GM21526 (cell line): ENCODE measurements at regions not wholly inside any gene's neighbourhood (a gene's known extent, or its start where the extent isn't known, plus 50 kb on each side); places are given as distances from the start of the nearest gene placed in this dataset.

Experiments used
- ATAC-seq: cut with Tn5 transposase; IDR thresholded peaks from one replicate; pipeline ENCODE4 v1.9.1; 2021; ENCODE audit warnings: moderate library complexity; ENCODE audit not compliant: unreplicated experiment, low FRiP score

DNA sequence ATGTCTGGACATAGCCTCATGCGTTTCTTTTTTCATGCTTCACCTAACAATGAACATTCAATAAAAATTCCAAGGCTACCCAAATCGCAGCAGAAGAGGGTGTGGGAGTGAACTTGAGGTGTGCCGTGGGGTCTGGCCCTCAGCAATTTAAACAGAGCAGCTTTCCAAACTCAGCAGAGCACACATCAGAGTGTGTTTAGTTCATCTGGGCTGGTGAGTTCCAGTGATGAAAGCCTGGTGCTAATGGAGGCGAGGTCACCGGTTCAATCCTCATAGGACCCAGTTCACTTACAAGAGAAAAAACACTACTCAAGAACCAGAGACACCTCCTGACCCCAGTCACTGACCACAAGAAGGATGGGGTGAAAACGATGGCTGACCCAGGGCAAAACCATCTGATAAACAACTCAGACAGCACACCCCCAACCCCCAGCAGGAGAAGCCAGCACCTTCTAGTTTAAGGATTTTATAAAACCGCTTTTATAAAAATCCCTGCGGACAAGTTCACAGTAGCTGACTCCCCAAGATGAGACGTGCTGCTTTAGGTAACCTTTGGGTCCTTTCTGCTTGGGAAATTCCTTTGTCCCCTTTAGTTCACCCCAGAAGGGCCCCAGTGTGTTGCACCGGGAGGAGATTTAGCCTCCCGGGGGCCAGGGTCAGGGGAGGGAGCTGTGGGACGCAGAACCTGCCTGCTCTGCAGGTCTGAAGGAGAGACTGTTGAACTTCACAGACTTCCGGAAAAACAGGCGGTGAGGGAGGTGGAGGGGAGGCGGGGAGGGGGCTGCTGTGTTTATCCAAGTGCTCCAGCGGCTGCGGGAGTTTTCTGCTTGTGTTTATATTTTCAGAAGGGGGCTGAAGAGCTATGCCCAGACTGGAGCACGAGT, 152.7 kb upstream of the SOX11 start:
- no peak for ATAC-seq

DNA sequence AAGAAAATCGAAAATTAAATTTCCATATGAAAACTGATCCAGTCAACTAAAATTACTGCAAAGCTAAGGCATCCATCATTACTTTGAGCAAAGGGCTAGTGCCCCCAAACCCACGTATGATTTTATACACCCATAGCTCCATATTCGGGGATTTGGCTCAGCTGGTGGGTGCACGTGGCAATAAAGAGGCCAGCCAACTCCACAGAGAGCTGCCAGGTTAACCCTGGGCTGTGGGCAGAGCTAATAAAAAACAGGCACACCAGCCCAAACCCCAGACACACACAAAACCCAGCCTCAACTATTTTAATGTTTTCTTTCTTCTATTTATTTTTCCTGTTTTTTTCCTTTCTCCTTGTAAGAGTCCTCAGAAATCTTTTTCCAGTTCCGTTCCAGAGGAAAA, 151.3 kb upstream of the SOX11 start:
- ATAC-seq, result no peak

DNA sequence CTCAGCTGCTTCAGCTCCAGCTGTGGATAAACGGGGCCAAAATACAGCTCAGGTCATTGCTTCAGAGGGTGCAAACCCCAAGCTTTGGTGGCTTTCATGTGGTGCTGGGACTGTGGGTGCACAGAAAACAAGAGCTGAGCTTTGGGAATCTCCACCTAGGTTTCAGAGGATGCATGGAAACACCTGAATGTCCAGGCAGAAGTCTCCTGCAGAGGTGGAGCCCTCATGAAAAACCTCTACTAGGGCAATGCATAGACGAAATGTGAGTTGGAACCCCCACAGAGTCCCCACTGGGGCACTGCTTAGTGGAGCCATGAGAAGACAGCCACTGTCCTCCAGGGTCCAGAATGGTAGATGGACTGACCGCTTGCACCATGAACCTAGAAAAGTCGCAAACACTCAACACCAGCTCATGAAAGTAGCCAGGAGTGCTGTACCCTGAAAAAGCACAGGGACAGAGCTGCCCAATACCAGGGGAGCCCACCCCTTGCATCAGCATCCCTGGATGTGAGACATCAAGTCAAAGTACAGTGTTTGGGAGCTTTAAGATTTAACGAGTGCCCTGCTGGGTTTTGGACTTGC, 147.9 kb upstream of the SOX11 start:
- ATAC-seq, result no peak

DNA sequence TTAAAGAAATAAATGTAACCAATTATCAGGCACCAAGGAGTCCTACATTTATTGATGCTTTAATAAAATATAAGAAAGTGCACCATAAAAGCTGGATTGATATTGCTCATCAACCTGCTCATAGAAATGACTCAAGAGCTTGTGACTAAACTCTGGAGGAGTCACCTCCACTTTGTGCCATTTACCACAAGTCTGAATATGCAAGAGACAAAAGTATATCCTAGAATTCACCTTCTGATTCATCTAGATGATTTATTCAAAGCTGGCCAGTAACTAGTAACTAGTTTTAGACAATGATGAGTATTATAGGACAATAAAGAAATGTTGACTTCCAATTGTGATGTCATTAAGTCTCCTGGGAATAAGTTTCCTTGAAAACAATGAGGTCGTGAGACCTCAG, 146.0 kb upstream of the SOX11 start:
- no peak for ATAC-seq

DNA sequence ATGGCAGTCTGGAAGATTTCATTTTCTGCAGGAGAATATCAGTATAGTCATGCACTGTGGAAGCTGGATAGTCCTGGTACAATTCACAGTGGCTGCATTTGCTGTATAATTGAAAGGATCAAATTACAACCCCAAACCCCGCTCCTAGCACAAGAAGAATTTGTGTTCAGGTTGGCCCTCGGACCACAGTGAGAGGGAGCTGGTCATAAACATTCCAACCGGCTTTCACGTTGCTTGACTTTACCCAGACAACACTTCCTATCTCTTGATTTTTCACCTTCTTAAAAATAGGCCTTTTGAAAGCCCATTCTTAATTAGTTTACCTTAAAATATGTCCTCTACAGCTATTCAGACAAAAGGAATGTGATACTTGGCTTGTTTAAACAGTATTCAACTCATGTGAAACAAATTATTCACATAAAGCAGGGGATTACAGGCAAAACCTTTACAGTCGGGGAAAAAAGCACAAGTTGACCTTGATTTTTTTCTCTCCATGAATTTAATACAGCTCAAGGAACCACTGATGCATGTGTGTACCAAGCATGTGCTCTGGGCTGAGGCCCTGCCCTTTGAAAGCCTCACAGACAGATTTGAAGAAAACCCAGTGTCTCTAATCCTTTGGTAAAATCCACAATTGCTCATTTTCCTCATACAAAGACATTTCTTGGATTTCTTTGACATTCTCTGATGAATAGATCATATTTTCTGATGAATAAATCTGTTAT, 143.0 kb upstream of the SOX11 start:
- ATAC-seq, result no peak

DNA sequence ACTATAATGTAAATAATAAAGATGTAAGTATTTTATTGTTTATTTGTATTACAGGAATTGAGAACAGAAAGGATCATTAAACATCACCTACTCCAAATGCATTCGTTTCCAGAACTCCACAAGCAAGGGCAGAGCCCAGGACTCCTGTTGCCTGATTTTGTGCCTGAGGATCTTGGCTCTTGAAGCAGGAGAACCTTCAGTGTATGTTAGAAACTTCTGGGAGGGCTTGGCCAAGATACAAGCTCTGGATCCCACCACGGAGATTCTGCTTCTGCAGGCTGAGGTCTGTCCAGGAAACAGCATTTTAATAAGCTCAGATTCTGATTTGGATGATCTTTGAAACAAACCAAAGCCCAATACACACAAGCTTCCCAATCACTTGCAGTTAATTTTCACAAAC, 142.4 kb upstream of the SOX11 start:
- no peak for ATAC-seq

DNA sequence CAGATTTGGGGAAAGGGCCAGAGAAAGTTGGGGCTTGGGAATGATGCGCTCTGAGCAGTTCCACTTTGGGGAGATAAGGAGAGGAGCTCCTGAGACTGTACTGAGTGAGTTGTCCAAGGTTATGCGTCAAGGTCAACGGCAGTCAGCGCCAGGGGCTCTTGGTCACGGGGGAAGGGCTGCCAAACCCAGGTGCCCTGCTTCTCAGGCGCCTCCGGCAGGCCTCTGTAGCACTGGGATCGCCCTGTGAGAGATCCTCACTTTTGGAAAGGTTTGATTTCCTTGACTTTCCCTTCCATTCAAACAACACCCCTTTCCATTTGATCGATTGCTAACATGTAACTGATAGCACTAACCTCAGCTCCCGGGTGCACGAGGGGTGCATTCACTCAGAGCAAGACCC, 136.5 kb upstream of the SOX11 start:
- ATAC-seq, result no peak

DNA sequence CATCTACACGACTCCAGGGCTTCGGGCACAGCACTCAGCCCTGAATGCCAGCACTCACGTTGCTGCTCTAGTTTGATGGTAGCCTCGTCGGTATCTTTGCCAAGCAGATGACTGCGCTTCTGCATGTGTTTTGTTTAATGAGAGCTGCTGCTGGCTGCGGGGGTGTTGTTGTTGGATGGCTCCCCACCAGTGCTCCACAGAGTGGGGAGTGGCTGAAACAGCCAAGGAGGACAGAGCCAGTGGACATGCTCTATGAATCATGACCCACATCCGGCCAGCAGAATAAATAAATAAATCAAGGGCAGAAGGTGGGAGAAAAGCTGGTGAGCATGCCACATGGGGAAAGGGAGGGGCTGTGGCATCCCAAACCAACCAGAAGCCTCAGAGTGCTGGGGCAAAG, 131.2 kb upstream of the SOX11 start:
- ATAC-seq, result no peak

DNA sequence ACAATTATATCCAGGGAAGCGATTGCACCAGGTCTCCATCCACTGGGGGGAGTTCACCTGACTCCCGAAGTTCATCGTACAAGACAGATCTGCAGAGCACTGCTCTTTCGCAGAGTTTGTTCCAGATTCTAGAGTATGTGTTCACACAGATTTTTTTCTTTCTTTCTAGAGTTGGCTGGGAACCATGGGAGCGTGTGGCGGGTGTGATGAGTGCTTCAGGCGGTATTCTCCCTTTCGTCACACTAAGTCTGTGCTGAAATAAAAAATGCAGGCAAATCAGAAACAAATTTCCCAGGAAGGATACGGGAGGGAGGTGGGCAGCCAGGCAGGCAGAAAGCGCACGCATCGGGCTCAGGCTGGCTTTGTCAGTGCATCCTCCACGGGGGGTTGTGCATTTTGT, 129.8 kb upstream of the SOX11 start:
- no peak for ATAC-seq

DNA sequence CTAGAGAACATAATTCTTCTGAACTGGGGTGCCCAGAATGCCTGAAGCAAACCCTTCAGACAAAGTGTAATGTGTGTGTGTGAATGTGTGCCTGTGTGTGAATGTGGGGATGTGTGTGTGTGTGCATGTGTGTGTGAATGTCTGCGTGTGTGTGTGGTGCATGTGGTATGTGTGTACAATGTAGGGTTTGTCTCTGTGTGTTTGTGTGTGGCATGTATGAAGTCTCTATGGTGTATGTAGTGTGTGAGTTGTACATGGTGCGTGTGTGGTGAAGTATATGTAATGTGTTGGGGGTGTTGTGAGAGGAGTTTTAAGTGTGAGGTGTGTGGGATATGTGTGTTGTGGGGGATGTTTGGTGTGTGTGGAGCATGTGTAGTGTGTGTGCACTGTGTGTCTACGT, 129.3 kb upstream of the SOX11 start:
- no peak for ATAC-seq

DNA sequence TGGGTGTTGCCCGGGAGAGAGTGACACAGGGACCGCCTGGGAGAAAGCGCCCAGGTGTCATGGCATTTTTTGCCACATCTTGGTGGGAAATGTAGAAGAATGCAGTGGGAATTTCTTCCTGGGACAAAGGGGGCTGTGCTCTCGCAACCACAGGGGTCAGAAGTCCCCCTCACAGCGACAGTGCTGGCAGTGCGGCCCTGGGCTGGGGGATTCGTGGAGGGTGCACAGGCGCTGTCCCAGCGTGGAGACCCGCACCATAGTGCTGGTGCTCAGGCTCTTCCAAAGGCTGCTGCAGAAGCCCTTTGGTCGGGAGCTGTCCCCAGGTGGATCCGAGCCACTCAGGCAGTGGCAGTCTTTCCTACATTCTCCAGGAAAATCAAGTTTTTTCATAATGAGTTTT, 128.8 kb upstream of the SOX11 start:
- no peak for ATAC-seq

DNA sequence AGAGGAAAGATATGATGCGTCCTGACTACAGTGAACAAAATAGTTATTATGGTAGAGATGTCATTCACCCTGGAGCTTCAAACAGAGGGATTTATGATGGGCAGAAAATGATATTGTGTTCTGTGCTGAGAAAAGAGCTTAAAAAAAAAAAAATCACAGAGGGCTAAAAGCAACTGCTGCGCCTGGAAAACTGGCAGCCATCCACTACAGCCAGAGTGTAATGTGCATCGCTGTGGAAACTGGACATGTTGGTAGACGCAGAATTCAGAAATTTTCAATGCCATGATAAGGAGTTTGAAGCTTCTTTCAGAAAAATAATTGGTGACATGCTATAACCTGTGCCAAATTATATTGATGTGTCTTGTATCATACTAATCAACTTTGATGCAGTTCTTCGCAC, 122.9 kb upstream of the SOX11 start:
- no peak for ATAC-seq

DNA sequence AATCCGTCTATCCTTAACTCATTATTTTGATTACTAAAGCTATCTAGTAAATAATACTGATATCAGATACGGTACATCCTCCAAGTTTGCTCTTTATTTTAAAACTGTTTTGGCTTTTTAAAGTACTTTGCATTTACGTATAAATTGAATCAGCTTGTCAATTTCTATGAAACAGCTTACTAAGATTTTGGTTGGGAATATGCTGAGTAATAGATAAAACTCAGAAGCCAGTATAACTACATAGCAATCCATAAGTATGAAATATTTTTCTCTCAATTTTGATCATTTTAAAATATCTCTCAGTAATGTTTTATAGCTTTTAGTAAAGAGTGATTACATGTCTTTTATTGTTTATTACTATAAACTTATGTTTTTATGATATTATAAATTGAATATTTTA, 116.2 kb upstream of the SOX11 start:
- no peak for ATAC-seq

DNA sequence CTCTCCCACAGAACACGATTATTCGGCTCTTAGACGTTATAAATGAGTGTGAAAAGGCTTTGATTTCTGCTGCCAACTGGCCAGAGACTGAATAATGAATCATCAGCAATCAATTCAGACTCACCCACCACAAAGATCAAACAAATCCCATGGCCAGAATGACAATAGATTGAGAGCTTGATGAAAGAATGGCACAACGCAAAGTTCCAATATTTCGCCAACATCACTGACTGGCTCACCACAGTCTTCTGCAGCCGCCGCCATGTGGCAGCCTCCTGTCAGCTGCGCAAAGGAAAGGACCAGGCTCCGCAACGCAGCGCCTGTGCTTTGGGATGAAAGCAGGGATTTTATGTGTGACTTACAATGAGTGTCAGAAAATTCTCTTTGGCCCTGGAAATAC, 104.4 kb upstream of the SOX11 start:
- ATAC-seq, result no peak

DNA sequence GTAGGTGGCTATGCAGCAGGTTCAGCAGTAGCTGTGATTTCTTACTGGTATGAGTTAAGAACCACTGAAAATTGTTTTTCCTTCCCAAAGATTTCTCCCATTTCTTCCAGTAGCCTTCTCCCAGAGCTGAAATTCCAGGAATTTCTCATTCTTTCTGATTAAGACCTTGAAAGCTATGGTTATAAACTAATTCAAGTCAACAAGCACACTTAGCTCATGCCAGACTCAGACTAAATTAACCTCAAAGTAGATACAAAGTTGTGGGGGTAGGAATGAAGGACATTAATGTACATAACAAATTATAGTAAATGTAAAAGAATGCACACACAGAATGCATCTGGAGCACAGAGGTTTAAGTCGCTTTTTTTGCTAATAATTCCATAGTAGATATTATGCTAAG, 103.6 kb upstream of the SOX11 start:
- ATAC-seq, result no peak

DNA sequence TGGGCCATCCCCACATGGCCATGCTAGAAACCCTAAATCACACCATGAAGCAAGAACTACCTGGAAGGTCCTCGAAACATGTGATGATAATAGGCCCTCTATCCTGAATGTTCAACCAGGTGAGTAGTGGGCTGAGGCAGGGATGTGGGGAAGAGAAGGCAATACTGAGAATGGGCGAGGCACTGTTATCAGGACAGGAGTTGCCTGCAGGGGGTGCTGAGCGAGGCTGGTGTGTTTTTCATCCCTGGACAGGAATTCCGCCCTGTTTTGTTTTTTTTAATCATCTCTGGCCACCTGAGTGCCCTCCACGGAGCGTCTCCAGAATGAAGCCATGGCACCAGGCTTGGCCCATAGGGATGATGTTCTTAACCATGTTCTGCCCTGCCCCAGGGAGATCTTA, 103.0 kb upstream of the SOX11 start:
- ATAC-seq, result no peak

DNA sequence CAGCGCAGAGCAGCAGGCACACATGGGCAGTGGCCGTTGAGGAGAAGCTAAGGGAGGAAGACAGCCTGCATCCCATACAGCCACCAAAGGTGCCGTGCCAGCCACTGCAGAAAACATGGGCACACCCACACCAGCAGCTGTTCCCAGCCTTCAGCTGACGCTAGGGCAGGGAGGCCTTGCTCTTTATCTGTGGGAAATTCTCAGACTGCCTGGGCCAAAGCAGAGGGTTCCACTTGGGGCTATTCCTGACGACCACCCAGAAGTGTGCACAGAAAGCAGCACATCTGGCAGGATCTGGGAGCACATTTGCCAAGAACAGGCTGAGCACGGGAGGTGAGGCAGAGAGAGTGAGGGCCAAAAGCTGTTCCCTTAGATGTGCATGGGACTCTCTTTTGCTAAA, 101.3 kb upstream of the SOX11 start:
- no peak for ATAC-seq

DNA sequence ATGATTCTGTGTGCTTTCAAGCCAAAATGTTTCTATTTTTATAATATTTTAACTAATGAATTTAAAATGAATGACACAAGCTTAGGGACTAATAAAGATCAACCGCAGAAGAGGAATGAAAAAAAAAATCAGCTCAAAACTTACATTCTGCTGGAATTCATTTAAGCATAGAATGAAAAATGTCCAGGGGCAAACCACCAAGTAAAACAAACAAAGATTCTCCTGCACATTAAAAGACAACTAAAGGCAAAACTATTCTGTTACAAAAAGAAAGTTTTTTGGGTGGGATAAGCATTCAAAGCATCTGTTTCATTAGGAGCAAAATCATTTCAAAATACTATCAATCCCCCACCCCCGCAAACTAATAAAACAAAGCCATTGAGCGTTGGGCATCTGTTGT, 99.3 kb upstream of the SOX11 start:
- no peak for ATAC-seq

DNA sequence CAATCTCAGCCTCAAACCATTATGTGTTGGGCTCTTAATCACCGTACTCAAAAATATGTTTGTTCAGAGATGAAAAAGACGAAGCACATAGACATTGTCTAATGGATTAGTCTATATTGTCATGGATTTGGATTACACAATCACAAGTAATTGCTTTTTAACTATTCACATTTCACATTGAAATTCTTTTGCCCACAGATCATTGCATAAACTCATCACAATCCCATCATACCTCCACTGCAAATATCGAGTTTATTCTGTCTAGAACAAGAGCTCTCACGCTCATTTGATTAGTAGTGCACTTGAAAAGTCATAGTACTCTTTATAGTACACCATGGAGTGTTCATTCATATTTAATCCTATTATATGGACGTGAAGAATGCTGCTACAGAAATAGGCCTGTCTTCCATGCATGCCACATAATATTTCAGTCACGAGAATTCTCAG, 97.9 kb upstream of the SOX11 start:
- ATAC-seq, result no peak

DNA sequence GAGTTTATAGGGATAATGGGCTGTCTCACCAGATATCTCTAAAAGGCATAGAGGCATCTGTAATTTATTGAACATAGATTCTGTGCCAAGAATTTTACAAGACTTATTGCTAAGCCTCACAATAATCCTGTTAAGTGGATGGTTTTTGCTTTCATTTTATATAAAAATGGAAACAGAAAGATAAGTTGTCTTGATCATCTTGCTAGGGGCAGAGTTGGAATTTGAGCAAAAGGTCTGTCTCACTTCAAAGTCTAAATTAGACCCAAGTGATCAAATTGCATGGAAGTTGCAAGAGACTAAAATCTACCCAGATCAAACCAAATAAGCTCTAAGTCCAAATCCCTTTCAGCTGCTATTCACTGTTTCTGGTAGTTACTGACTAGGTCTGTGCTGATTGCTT, 95.3 kb upstream of the SOX11 start:
- no peak for ATAC-seq

DNA sequence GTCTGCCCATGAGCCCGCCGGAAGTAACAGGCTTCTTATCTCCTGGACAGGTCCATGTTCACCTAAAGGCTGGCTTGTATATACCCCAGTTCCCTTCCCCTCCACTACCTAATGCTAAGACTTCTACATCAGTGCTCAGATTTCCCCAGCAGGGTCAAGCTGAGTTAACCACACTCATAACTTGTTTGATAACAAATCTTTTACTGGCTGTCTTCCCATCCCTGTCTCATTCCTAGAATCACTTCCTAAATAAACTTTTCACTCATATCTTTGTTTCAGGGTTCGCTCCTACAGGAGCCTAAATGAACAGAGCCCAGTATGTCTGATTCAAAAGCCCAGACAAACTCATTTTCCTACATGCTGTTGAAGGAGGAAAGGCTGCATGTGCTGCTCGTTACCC, 94.0 kb upstream of the SOX11 start:
- ATAC-seq, result no peak

DNA sequence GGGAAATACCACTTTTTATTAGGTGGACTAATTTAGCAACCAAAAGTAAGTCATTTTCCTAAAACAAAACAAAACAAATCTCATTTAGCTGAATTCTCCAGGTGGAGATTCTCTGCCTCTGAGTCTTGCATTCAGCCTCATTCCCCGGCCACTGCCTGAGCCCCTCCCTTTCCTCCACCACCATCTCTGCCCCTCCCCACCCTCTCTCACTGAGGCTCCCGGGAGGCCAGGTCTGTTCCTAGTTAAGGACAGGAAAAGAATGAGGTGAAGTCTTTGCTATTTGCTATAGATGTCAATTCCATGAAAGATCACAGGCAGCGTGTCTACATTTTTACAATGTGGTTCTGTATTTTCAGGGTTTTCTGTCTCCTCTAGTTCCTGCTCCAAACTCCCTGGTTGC, 83.0 kb upstream of the SOX11 start:
- ATAC-seq, result no peak
